GM21825 (cell line): ENCODE measurements at regions not wholly inside any gene's neighbourhood (a gene's known extent, or its start where the extent isn't known, plus 50 kb on each side); places are given as distances from the start of the nearest gene placed in this dataset.

Experiments used
- ATAC-seq: cut with Tn5 transposase; IDR thresholded peaks from one replicate; pipeline ENCODE4 v1.9.1; 2021; ENCODE audit warnings: mild to moderate bottlenecking, moderate library complexity; ENCODE audit not compliant: unreplicated experiment

GRCh38 chr11:91776655-91777054 is 448.0 kb upstream of the FAT3 start:
- no peak for ATAC-seq

DNA sequence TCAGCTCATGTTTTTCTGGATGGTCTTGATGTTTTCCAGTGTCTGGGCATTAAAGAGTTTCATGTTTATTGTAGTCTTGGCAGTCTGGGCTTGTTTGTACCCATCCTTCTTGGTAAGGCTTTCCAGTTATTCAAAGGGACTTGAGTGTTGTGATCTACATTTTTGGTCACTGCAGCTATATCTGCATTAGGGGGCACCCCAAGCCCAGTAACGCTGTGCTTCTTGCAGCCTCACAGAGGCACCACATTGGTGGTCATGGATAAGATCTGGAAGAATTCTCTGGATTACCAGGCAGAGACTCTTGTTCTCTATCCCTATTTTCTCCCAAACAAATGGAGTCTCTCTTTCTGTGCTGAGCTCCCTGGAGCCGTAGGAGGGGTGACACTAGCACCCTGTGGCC is 451.5 kb upstream of the FAT3 start:
- no peak for ATAC-seq

GRCh38 chr11:91771961-91772360 is 452.7 kb upstream of the FAT3 start:
- ATAC-seq, result no peak

GRCh38 chr11:91768783-91769182 is 455.8 kb upstream of the FAT3 start:
- no peak for ATAC-seq

DNA sequence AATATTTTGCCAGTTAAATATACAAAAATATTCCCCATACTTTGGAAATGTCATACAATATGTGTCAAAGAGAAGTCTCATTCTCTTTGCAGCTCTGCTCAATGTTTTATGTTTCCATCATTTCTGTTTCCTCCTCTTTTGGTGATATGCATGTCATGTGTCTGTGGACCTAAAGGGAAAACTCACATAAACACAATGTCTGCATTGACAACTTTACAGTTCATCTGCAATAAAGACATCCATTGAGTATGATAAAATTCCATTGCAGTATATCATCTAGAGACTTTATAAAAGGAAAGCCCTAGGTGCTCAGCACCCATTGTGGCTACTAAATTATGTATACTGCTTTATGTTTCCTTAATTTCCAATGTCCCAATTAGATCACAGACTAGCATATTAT is 461.3 kb upstream of the FAT3 start:
- no peak for ATAC-seq

GRCh38 chr11:91761406-91762025 is 463.1 kb upstream of the FAT3 start:
- ATAC-seq, result no peak

GRCh38 chr11:91756829-91757480 is 467.7 kb upstream of the FAT3 start:
- no peak for ATAC-seq

- no peak for ATAC-seq
These were observed 468.5 kb upstream of the FAT3 start for GRCh38 chr11:91755951-91756707.

DNA sequence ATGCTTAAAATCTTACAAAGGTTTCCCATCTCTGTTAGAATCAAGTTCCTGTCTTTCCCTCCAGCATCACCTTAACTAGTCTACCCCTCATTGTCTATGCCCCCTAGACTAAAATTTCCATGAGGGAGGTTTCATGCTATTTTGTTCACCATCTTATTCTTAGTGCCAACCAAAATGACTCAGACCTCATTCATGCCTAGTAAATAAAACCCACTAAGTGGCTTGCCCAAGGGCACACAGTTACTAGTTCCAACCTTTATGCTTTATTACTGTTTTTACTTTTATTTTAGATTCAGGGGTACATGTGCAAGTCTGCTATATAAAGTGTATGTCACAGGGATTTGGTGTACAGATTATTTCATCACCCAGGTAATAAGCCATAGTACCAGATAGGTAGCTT is 469.1 kb upstream of the FAT3 start:
- ATAC-seq, result no peak

DNA sequence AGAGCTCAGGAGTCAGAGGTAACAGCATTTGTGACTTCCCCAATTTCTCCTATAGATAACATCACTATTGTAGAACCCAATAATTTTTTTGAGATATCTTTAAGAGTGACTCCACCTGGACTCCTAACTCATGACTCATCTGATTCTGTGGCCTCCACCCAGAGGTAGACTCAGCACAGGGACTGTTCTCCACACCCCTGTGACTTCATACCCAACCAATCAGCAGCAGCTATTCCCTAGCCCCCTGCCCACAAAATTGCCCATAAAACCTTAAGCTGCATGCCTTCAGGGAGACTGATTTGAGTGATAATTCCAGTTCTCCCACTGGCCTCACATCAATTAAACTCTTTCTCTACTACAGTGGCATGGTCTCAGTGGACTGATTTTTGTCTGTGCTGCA is 475.4 kb upstream of the FAT3 start:
- no peak for ATAC-seq

GRCh38 chr11:91742155-91742554 is 482.5 kb upstream of the FAT3 start:
- no peak for ATAC-seq

DNA sequence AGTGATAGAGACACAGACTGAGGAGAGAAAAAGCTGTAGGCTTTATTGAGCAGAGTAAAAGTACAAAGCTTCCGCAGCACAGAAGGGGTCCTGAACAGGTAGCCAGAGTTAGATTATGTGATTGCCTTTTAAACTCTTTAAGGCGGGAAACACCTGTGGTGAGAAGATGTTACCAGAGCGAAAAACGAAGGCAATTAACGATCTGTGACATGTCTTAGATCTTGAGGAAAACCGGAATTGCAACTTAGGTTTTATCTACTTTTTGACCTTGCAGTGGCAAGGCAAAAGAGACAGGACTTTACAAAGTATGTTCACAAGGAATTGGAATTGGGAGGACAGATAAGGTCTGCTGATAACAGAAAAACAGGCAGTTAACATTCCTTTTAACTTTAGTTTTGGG is 493.6 kb upstream of the FAT3 start:
- no peak for ATAC-seq

GRCh38 chr11:91730620-91731019 is 494.0 kb upstream of the FAT3 start:
- no peak for ATAC-seq

DNA sequence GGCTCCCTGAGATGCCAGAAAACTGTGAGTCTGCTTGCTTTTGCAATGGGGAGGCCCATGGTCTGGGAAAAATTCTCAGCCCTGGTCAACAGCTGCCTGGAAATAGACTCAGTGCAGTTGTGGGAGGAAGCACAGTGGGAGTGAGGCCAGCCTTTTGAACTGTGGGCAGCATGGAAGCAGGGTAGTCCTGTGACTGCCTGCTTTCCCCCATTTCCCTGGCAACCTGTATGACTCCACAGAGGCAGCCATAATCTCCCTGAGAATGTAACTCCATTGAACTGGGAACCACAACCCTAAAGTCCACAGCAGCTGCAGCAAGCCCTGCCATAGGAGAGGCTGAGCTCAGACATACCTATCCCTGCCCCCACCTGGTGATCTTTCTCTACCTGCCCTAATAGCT is 494.6 kb upstream of the FAT3 start:
- no peak for ATAC-seq

DNA sequence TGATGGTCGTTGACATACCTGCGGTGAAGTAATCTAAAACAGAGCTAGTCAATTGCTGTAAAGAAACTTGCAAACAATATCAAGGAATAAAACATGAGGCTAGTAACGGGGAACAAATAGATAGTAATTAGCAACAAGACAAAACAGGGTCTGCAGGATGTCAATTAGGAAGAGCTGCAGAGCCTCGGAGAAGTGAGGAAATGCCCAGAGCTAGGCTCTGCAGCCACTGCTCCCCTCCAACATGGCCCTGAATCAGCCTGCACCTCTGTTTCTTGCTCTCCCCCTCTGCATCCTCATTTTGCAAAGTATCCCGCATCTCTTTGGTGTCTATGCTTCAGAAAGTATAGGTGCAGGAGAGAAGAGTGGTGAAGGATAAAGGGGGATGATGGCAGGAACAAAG is 507.4 kb upstream of the FAT3 start:
- no peak for ATAC-seq

- ATAC-seq, result no peak
These were observed 516.8 kb upstream of the FAT3 start for GRCh38 chr11:91707652-91708482.

- no peak for ATAC-seq
These were observed 521.6 kb upstream of the FAT3 start for GRCh38 chr11:91703042-91703441.

DNA sequence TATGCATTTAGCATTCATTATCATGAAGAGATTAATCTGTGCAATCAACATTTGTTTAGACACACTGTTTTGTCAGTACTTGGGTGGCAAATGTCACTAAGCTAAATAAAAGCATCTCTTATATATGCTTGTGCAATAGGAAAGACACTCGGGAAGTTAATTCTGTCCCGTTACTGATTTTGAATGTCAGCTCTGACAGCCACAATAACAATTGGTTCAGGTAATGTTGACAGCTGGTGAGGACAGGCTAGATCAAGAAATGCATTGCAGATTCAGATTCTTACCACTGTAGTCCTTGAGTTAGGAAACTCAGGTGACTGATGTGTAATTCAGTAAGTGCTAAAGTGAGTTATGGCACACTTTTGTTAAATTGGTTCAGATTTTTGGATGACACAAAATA is 523.8 kb upstream of the FAT3 start:
- no peak for ATAC-seq

GRCh38 chr11:91698845-91699244 is 525.8 kb upstream of the FAT3 start:
- no peak for ATAC-seq

- no peak for ATAC-seq
These were observed 530.3 kb upstream of the FAT3 start for GRCh38 chr11:91694331-91694730.

GRCh38 chr11:91691872-91692271 is 532.7 kb upstream of the FAT3 start:
- no peak for ATAC-seq
